ENCODE measurements at regions not wholly inside any gene's neighbourhood (a gene's known extent, or its start where the extent isn't known, plus 50 kb on each side); places are given as distances from the start of the nearest gene placed in this dataset.

DNA sequence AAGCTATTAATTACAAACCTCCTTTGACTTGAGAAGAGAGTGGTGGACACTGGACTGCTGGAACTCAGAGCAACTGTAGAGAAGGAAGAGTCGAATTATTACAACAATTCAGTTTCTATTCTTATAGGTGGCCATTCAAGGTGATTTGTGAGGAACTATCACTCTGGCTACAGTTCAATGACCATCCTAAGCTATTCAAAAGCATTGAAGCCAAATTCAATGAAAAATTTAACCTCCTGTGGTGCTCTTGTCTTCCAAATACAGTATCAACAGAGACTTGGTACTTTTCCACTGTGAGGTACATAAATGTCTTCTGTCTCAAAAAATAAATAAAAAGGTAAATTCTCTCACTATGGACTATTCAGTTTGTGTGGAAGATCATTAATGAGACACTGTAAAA, 513.3 kb upstream of the SEMA6D start:
- no peak for DNase-seq
- Histone ChIP-seq H3T11ph (ENCODE audit: low read length) (no peak overlapping the region), H3K79me2 (ENCODE audit: insufficient read depth, low read length) (no peaks in the 10 kb centered on the region), H3K79me1 (ENCODE audit: insufficient read depth, low read depth, low read length, poor library complexity, severe bottlenecking) (no peaks in the 10 kb centered on the region), H3K9ac (ENCODE audit: extremely low read depth, insufficient read length, low read length) (no peak overlapping the region), H3K56ac (ENCODE audit: insufficient read length, low read depth, low read length) (no peak overlapping the region), H2BK5ac (ENCODE audit: insufficient read length, low read length) (no peak overlapping the region), H4K8ac (replicated peaks; ENCODE audit: insufficient read length, low read depth, low read length) (no peak overlapping the region), H3K27me3 (ENCODE audit: insufficient read depth, low read length) (no peaks in the 10 kb centered on the region), H2AK5ac (ENCODE audit: insufficient read length, low read length) (no peak overlapping the region), H4K20me1 (ENCODE audit: control insufficient read depth, insufficient read depth, insufficient read length) (no peaks in the 10 kb centered on the region), H3K18ac (ENCODE audit: insufficient read length, low read depth, low read length) (no peak overlapping the region), H3K14ac (ENCODE audit: insufficient read depth, low read length) (no peak overlapping the region), H4K5ac (ENCODE audit: insufficient read length, low read depth, low read length) (no peak overlapping the region), H3K23me2 (ENCODE audit: insufficient read length, low read depth, low read length, poor library complexity, severe bottlenecking) (no peaks in the 10 kb centered on the region), H3K23ac (ENCODE audit: insufficient read length, low read depth, low read length) (no peak overlapping the region), H3K4me1 (ENCODE audit: insufficient read depth, low read length) (peaks cover 11% of the 10 kb centered on the region), H3K4ac (ENCODE audit: low read depth, low read length) (no peak overlapping the region), H4K91ac (ENCODE audit: insufficient read length, low read depth, low read length) (no peak overlapping the region), H2BK20ac (ENCODE audit: low read depth, low read length, poor library complexity, severe bottlenecking) (no peak overlapping the region), H3K9me3 (ENCODE audit: control insufficient read depth, low read depth, low read length) (no peaks in the 10 kb centered on the region), H2AFZ (ENCODE audit: low read length) (no peak overlapping the region), H3K4me2 (ENCODE audit: insufficient read depth, insufficient read length, low read length) (peak overlapping the region; percentile 29), H2BK15ac (ENCODE audit: low read depth, low read length) (no peak overlapping the region), H2BK120ac (ENCODE audit: low read depth, low read length, poor library complexity, severe bottlenecking) (no peak overlapping the region), H3K27ac (ENCODE audit: insufficient read length, low read depth, low read length) (no peak overlapping the region), H2BK12ac (ENCODE audit: insufficient read length, low read depth, low read length) (no peak overlapping the region)
- H3K4me3 Mint-ChIP-seq, result no peak overlapping the region
- TF ChIP-seq, protein P1, sequence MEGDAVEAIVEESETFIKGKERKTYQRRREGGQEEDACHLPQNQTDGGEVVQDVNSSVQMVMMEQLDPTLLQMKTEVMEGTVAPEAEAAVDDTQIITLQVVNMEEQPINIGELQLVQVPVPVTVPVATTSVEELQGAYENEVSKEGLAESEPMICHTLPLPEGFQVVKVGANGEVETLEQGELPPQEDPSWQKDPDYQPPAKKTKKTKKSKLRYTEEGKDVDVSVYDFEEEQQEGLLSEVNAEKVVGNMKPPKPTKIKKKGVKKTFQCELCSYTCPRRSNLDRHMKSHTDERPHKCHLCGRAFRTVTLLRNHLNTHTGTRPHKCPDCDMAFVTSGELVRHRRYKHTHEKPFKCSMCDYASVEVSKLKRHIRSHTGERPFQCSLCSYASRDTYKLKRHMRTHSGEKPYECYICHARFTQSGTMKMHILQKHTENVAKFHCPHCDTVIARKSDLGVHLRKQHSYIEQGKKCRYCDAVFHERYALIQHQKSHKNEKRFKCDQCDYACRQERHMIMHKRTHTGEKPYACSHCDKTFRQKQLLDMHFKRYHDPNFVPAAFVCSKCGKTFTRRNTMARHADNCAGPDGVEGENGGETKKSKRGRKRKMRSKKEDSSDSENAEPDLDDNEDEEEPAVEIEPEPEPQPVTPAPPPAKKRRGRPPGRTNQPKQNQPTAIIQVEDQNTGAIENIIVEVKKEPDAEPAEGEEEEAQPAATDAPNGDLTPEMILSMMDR (conservative IDR thresholded peaks at IDR 0.05), result no peak
- peaks cover 60 to 64% of the 10 kb centered on the region in 2 experiments for H3K4me1 Mint-ChIP-seq
- H3K27ac Mint-ChIP-seq, result peak overlapping the region in 2 of 3 experiments; percentile 56 to 91; a peak in 3 of 7 replicates
- no peaks in the 10 kb centered on the region for H3K27me3 Mint-ChIP-seq (ENCODE audit: low read depth)
- H3K36me3 Mint-ChIP-seq (ENCODE audit: insufficient read depth in 1 of 3, low read depth in 3 of 3), result peaks cover 0 to 2% (median 0%) of the 10 kb centered on the region in 3 experiments; a peak in 3 of 7 replicates
- H3K9me3 Mint-ChIP-seq, result no peaks in the 10 kb centered on the region; a peak in 1 of 5 replicates
- no CpG with 5 or more reads among the region's 1 CpG for WGBS (ENCODE audit: extremely low coverage, insufficient read length, low lambda C conversion rate)

All from H9 (cell line).